ENCODE measurements at regions not wholly inside any gene's neighbourhood (a gene's known extent, or its start where the extent isn't known, plus 50 kb on each side); places are given as distances from the start of the nearest gene placed in this dataset.
A peak's percentile ranks its signal among the peaks of the same experiment; 100 is the strongest.
"Not testable (repeated sequence)": the region's sequence is repeated elsewhere in the genome, so short reads cannot be mapped to it uniquely, and the experiment has no call there.

DNA sequence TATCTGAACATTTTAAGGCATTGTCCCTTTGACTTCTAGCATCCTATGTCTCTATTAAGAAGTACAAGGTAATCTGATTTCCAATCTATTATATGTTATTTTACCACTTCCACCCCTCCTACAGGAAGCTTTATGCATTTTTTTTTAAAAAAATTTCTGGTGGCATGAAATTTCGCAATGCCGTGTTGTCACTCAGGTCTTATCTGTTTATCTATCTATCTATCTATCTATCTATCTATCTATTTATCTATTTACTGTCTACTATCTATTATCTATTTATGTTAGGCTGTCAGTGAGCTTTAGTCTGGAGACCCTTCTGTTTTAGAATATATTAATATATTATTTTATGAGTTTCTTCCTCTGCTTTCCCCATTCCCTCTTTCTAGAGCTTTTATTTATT lies 125.3 kb upstream of the FAM9C start:
- H3K4me3 ChIP-seq (ENCODE audit: low read depth, low read length) = no peak overlapping the region
- no CpG with 5 or more reads among the region's 2 CpGs for WGBS (ENCODE audit: insufficient coverage)
- no peak overlapping the region for H3K27ac ChIP-seq (ENCODE audit: low read depth, low read length)
- no peaks in the 10 kb centered on the region for H3K9me3 ChIP-seq (ENCODE audit: control insufficient read depth, insufficient read depth, low read length)
- DNase-seq (ENCODE audit: low read depth in 4 of 6, low spot score in 6 of 6) = no peak
- peaks cover 3% of the 10 kb centered on the region for H3K27me3 ChIP-seq (ENCODE audit: control insufficient read depth, insufficient read depth, low read length)
- H3K4me1 ChIP-seq (ENCODE audit: control insufficient read depth, insufficient read depth, low read length) = peaks cover 10% of the 10 kb centered on the region
- no peaks in the 10 kb centered on the region for H3K36me3 ChIP-seq (ENCODE audit: control insufficient read depth, insufficient read depth, low read length)

GRCh38 chrX:13168269-13168668 lies 123.8 kb upstream of the FAM9C start:
- H3K4me3 ChIP-seq (ENCODE audit: low read depth, low read length) = no peak overlapping the region
- peaks cover 10% of the 10 kb centered on the region for H3K4me1 ChIP-seq (ENCODE audit: control insufficient read depth, insufficient read depth, low read length)
- peaks cover 3% of the 10 kb centered on the region for H3K27me3 ChIP-seq (ENCODE audit: control insufficient read depth, insufficient read depth, low read length)
- no peaks in the 10 kb centered on the region for H3K9me3 ChIP-seq (ENCODE audit: control insufficient read depth, insufficient read depth, low read length)
- DNase-seq (ENCODE audit: low read depth in 4 of 6, low spot score in 6 of 6) = no peak
- no CpG with 5 or more reads among the region's 5 CpGs for WGBS (ENCODE audit: insufficient coverage)
- no peaks in the 10 kb centered on the region for H3K36me3 ChIP-seq (ENCODE audit: control insufficient read depth, insufficient read depth, low read length)
- peak overlapping the region; percentile 72 for H3K27ac ChIP-seq (ENCODE audit: low read depth, low read length)

GRCh38 chrX:13167481-13168231 lies 123.2 kb upstream of the FAM9C start:
- no peak overlapping the region for H3K4me3 ChIP-seq (ENCODE audit: low read depth, low read length)
- H3K36me3 ChIP-seq (ENCODE audit: control insufficient read depth, insufficient read depth, low read length) = no peaks in the 10 kb centered on the region
- DNase-seq (ENCODE audit: low read depth in 4 of 6, low spot score in 6 of 6) = peak in 5 of 6 donors; percentile 22 to 82 (median 24)
- H3K4me1 ChIP-seq (ENCODE audit: control insufficient read depth, insufficient read depth, low read length) = peaks cover 10% of the 10 kb centered on the region
- no peaks in the 10 kb centered on the region for H3K9me3 ChIP-seq (ENCODE audit: control insufficient read depth, insufficient read depth, low read length)
- peaks cover 3% of the 10 kb centered on the region for H3K27me3 ChIP-seq (ENCODE audit: control insufficient read depth, insufficient read depth, low read length)
- WGBS (ENCODE audit: insufficient coverage) = 14% methylated on average over 1 of the region's 9 CpGs
- H3K27ac ChIP-seq (ENCODE audit: low read depth, low read length) = peak overlapping the region; percentile 72

GRCh38 chrX:13165266-13166189 lies 121.1 kb upstream of the FAM9C start:
- H3K36me3 ChIP-seq (ENCODE audit: control insufficient read depth, insufficient read depth, low read length) = no peaks in the 10 kb centered on the region
- H3K27me3 ChIP-seq (ENCODE audit: control insufficient read depth, insufficient read depth, low read length) = peaks cover 10% of the 10 kb centered on the region
- H3K9me3 ChIP-seq (ENCODE audit: control insufficient read depth, insufficient read depth, low read length) = no peaks in the 10 kb centered on the region
- no peak overlapping the region for H3K27ac ChIP-seq (ENCODE audit: low read depth, low read length)
- WGBS (ENCODE audit: insufficient coverage) = no CpG with 5 or more reads among the region's 6 CpGs
- no peak overlapping the region for H3K4me3 ChIP-seq (ENCODE audit: low read depth, low read length)
- peaks cover 10% of the 10 kb centered on the region for H3K4me1 ChIP-seq (ENCODE audit: control insufficient read depth, insufficient read depth, low read length)
- no peak for DNase-seq (ENCODE audit: low read depth in 4 of 6, low spot score in 6 of 6)

- no peaks in the 10 kb centered on the region for H3K36me3 ChIP-seq (ENCODE audit: control insufficient read depth, insufficient read depth, low read length)
- H3K27me3 ChIP-seq (ENCODE audit: control insufficient read depth, insufficient read depth, low read length) = peaks cover 12% of the 10 kb centered on the region
- 34% methylated on average over 5 of the region's 7 CpGs for WGBS (ENCODE audit: insufficient coverage)
- H3K9me3 ChIP-seq (ENCODE audit: control insufficient read depth, insufficient read depth, low read length) = no peaks in the 10 kb centered on the region
- peak overlapping the region; percentile 43 for H3K27ac ChIP-seq (ENCODE audit: low read depth, low read length)
- H3K4me3 ChIP-seq (ENCODE audit: low read depth, low read length) = no peak overlapping the region
- DNase-seq (ENCODE audit: low read depth in 4 of 6, low spot score in 6 of 6) = peak in 2 of 6 donors; percentile 9 to 24
- H3K4me1 ChIP-seq (ENCODE audit: control insufficient read depth, insufficient read depth, low read length) = peaks cover 10% of the 10 kb centered on the region
Measured at GRCh38 chrX:13164611-13165010, 120.2 kb upstream of the FAM9C start.

DNA sequence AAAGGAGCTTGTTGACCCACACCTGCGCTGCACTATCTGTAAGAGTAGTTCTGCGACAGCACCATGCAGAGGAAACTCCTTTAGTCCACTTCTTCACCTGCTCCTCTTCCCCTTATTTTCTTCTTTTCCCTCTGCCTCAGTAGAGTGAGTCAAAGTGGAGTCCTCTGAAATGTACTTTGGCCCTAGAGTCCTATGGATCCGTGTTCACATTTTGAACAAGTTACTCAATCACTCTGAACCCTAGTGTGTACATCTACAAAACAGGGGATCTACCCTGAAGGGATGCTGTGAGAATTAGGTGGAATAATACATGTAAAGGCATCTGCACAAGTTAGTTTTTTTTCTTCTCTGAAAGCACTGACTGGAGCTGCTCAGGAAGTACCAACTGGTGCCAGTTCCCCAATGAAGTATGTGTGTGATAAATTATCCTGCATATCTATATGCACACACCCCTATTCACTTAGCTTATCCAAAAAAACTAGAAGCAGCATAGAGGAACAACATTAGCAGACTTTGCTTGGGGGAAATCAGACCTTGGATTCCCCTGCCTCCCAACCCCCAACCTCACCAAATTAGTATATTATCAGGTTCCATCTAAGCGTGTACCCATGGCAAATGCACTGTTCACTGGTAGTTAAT lies 118.5 kb upstream of the FAM9C start:
- WGBS (ENCODE audit: insufficient coverage) = 100% methylated on average over 1 of the region's 4 CpGs
- Histone ChIP-seq H3K4me1 (ENCODE audit: control insufficient read depth, insufficient read depth, low read length) (peaks cover 10% of the 10 kb centered on the region), H3K27me3 (ENCODE audit: control insufficient read depth, insufficient read depth, low read length) (peaks cover 12% of the 10 kb centered on the region), H3K9me3 (ENCODE audit: control insufficient read depth, insufficient read depth, low read length) (no peaks in the 10 kb centered on the region), H3K36me3 (ENCODE audit: control insufficient read depth, insufficient read depth, low read length) (no peaks in the 10 kb centered on the region), H3K27ac (ENCODE audit: low read depth, low read length) (no peak overlapping the region), H3K4me3 (ENCODE audit: low read depth, low read length) (no peak overlapping the region)
- no peak for DNase-seq (ENCODE audit: low read depth in 4 of 6, low spot score in 6 of 6)

DNA sequence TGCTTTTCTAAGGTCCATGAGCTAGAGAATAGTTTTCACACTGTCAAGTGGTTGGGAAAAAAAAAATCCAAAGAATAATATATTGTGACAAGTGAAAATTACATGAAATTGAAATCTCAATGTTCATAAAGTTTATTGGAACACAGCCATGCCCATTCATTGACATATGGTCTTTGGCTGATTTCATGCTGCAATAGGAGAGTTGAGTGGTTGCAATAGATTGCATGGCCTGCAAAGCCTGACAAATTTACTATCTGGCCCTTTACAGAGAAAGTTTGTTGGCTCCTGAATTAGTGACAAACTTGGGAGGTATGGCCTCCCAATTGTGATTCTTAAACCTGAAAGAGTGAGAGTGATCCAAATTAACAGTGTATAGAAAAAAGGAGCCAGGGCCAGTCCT lies 115.5 kb upstream of the FAM9C start:
- Histone ChIP-seq H3K4me1 (ENCODE audit: control insufficient read depth, insufficient read depth, low read length) (no peaks in the 10 kb centered on the region), H3K27me3 (ENCODE audit: control insufficient read depth, insufficient read depth, low read length) (peaks cover 9% of the 10 kb centered on the region), H3K4me3 (ENCODE audit: low read depth, low read length) (no peak overlapping the region), H3K27ac (ENCODE audit: low read depth, low read length) (no peak overlapping the region), H3K36me3 (ENCODE audit: control insufficient read depth, insufficient read depth, low read length) (no peaks in the 10 kb centered on the region), H3K9me3 (ENCODE audit: control insufficient read depth, insufficient read depth, low read length) (no peaks in the 10 kb centered on the region)
- DNase-seq (ENCODE audit: low read depth in 4 of 6, low spot score in 6 of 6) = no peak

- Histone ChIP-seq H3K4me1 (ENCODE audit: control insufficient read depth, insufficient read depth, low read length) (no peaks in the 10 kb centered on the region), H3K27me3 (ENCODE audit: control insufficient read depth, insufficient read depth, low read length) (peaks cover 9% of the 10 kb centered on the region), H3K9me3 (ENCODE audit: control insufficient read depth, insufficient read depth, low read length) (no peaks in the 10 kb centered on the region), H3K4me3 (ENCODE audit: low read depth, low read length) (no peak overlapping the region), H3K36me3 (ENCODE audit: control insufficient read depth, insufficient read depth, low read length) (no peaks in the 10 kb centered on the region), H3K27ac (ENCODE audit: low read depth, low read length) (no peak overlapping the region)
- no peak for DNase-seq (ENCODE audit: low read depth in 4 of 6, low spot score in 6 of 6)
Measured at GRCh38 chrX:13158911-13159310, 114.5 kb upstream of the FAM9C start.

GRCh38 chrX:13155550-13155949 lies 111.1 kb upstream of the FAM9C start:
- H3K4me3 ChIP-seq (ENCODE audit: low read depth, low read length); H3K9me3 ChIP-seq (ENCODE audit: control insufficient read depth, insufficient read depth, low read length); DNase-seq (ENCODE audit: low read depth in 4 of 6, low spot score in 6 of 6); H3K36me3 ChIP-seq (ENCODE audit: control insufficient read depth, insufficient read depth, low read length); H3K4me1 ChIP-seq (ENCODE audit: control insufficient read depth, insufficient read depth, low read length); H3K27ac ChIP-seq (ENCODE audit: low read depth, low read length); H3K27me3 ChIP-seq (ENCODE audit: control insufficient read depth, insufficient read depth, low read length): not testable (repeated sequence)
- 100% methylated on average over 1 of the region's 1 CpG for WGBS (ENCODE audit: insufficient coverage)

Data from spinal cord (tissue), 9 donors.